NCI-H748 (cell line): ENCODE measurements at regions not wholly inside any gene's neighbourhood (a gene's known extent, or its start where the extent isn't known, plus 50 kb on each side); places are given as distances from the start of the nearest gene placed in this dataset.
A peak's percentile ranks its signal among the peaks of the same experiment; 100 is the strongest.
"Not testable (repeated sequence)": the region's sequence is repeated elsewhere in the genome, so short reads cannot be mapped to it uniquely, and the experiment has no call there.

Experiments used
- DNase-seq: peaks from one replicate; lab custom pipeline; 2025; ENCODE audit not compliant: unreplicated experiment; lab: John Stamatoyannopoulos, UW

GRCh38 chr5:124891179-124891578, 144.7 kb upstream of the ZNF608 start:
- DNase-seq = no peak

DNA sequence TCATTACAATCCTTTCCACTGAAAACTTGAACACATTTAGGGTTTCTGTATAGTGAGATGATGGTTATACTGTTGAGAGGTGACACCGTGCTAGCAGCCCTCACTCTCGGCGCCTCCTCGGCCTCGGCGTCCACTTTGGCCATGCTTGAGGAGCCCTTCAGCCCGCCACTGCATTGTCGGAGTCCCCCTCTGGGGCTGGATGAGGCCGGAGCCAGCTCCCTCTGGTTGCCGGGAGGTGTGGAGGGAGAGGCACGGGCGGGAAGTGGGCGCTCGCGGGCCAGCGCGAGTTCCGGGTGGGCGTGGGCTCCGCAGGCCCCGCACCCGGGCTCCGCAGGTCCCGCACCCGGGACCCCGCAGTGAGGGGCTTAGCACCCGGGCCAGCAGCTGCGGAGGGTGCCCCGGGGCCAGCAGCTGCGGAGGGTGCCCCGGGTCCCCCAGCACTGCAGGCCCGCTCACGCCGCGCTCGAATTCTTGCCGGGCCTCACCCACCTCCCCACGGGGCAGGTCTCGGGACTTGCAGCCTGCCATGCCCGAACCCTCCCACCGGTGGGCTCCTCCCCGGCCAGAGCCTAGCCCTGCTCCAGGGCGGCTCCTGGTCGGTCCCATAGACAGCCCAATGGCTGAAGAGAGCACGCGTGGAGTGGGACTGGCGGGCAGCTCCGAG, 145.9 kb upstream of the ZNF608 start:
- DNase-seq = no peak

DNA sequence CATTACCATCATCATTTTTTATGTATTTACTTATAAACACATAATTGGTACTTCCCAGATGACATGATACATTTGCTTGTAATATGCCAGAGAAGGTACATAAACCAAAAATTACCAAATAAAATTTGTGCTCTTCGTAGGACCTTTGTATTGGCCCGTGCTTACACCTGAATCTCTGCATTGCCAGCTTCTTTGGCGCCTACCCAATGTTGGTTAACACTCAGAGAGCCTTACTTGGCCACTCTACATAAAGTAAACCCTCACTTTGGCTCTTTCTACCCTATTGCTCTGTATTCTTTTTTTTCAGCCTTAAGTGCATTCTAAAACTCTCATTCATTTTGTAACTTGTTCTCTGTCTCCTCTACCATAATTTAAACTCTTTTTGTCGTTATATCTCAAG, 148.1 kb upstream of the ZNF608 start:
- no peak for DNase-seq

DNA sequence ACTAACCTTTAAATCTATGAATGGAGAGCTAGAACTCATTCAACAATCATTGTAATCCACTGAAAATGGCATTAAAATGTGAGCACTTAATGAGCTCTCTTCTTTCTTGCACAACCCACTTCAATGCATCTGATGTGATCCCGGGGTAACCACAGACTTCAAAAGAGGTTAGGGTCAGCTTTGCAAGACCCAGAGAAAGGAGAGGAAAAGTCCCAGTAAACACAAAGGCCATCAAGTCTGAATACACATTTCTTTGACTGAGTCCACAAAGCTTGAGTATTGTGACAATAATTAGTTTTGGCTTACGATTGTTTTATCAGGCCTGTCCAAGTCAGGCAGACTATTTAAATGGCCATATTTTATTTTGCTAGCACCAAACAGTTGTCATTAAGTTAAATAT, 148.8 kb upstream of the ZNF608 start:
- DNase-seq = no peak

DNA sequence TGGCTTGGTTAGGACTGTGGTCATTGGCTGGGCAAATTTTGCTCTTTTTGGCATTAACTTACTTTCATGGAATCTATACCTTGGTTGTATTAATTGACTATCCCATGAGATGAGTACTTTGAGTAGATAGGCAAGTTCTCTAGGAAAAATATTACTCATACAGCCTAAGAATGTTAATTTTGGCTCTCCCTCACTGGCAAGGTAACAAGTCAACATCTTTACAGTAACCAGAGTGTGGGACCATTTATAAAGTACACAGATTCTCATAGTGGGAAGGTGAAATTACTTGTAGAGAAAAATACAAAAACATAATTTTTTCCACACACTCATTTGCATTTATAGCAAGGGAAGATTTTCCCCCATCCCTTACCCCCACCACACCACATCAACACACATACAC, 154.6 kb upstream of the ZNF608 start:
- DNase-seq = no peak

DNA sequence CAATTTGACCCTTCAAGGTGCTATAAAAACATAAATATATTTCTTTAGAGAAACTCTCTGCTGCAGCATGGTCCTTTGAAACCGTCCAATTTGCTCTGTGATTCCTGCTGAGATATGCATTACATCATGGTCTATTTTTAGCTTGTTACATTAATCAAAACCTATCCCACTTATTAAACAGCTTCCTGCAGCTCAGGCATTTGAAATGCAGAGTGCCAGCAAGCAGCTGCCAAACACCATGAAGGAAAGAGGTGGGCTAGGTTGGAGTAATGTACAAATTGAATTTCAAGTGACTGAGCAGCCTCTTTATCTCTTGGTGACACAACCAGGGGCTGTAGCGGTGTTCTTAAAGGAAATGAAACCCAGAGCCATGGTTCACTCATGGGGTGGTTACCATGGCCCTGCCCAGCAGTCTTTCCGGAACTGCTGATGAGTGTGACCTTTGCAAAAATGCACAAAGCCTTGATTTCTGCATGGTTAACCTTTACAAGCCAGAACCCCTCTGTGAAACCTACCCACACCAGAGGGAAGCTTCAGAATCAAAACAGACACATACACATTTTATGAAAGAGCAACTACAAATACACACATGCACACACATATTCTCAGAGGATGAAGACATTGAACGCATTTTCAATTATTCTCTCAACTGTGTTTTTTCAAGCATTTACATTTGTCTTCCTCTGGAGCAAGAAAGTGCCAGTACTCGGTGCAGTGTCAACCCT, 155.8 kb upstream of the ZNF608 start:
- peak; percentile 88 for DNase-seq

GRCh38 chr5:124905256-124906130, 159.1 kb upstream of the ZNF608 start:
- no peak for DNase-seq

- DNase-seq = peak; percentile 74
Measured at GRCh38 chr5:124906339-124907097, 160.1 kb upstream of the ZNF608 start.

GRCh38 chr5:124907098-124907644, 160.7 kb upstream of the ZNF608 start:
- no peak for DNase-seq

GRCh38 chr5:124908581-124909451, 162.4 kb upstream of the ZNF608 start:
- peak; percentile 92 for DNase-seq

DNA sequence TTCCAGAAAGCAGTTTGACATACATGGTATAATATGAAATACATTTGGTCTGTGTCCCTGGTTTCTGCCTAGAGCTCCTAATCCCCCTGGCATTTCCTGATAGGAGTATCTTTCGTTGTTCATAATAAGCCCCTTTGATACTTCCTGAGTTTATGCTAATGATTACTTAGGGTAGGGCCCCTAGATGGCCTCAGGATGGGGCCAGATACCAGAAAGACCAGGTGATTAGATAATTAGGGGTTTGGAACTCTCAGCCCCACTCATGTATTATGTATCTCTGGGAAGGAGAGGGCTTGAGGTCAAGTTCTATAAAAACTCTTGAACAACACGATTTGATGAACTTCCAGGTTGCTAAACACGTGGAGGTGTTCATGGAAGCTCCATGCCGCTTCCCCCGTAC, 163.3 kb upstream of the ZNF608 start:
- peak; percentile 62 for DNase-seq

GRCh38 chr5:124910354-124911016, 164.0 kb upstream of the ZNF608 start:
- no peak for DNase-seq

DNA sequence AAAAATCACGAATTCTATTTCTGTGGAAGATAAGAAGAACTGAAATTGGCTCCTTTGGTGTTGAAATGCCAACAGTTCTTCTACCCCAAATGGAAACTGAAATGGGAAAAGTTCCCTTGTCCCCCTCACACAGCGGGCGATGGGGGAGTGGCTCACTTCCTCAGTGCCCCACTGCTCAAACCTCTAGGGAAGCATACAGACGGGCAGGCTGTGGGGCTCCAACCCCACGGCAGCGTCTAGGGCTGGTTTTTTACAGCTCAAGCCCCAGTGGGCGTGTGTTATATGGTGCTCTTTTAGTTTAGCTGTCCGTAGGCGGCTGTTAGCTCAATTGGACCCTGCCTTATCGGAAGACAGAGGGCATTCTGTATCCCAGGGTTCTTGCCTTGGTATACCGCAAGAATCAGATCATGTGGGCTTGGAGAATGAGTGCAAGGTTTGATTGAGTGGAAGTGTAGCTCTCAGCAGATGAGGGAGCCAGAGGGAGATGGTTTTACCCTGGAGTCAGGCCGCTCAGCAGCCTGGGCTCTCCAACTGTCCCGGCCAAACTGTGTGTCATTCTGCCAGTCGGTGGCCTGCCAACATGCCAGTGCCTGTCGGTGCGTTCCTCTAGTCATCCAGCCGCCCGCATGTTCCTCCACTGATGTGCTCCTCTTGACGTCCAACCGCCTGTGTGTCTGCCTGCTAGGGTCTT, 166.3 kb upstream of the ZNF608 start:
- DNase-seq = no peak

- no peak for DNase-seq
Measured at GRCh38 chr5:124913329-124913653, 166.9 kb upstream of the ZNF608 start.

- not testable (repeated sequence) for DNase-seq
Measured at GRCh38 chr5:124916313-124916712, 169.9 kb upstream of the ZNF608 start.

DNA sequence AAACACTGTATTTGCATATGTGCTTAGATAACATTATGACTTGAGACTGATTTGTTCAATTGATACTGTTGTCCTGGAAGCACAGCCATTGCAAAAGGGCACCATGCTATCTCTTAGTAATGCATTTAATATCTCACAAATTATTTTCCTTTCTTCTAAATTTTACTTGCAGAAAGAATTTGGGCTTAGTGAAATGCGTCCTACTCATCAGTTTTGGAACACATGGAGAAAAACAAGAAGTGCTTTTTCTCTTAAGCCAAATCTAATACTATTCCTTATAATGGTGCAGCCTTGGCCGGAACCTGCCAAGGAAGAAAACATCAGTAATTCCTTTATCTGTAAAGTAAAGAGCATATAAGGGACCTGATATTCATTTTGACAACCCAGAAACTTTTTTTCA, 172.2 kb upstream of the ZNF608 start:
- DNase-seq = no peak

DNA sequence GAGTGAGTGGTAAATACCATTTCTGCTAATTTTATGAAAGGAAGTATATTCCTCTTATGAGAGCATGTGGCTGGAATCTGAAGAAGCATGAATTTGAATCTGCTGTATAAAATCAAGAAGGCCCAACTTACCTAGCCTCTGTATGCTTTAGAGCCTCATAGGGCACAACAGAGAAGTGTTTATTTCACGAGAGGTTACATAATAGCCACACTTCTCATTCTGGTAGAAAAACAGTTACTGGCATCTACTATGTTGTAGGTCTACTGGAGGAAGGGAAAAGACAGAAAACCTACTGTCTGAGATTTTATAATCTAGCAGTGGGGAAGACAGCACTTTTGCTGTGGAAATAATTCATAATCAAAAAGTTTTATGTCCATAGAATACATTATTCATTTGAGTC, 172.6 kb upstream of the ZNF608 start:
- DNase-seq = no peak

DNA sequence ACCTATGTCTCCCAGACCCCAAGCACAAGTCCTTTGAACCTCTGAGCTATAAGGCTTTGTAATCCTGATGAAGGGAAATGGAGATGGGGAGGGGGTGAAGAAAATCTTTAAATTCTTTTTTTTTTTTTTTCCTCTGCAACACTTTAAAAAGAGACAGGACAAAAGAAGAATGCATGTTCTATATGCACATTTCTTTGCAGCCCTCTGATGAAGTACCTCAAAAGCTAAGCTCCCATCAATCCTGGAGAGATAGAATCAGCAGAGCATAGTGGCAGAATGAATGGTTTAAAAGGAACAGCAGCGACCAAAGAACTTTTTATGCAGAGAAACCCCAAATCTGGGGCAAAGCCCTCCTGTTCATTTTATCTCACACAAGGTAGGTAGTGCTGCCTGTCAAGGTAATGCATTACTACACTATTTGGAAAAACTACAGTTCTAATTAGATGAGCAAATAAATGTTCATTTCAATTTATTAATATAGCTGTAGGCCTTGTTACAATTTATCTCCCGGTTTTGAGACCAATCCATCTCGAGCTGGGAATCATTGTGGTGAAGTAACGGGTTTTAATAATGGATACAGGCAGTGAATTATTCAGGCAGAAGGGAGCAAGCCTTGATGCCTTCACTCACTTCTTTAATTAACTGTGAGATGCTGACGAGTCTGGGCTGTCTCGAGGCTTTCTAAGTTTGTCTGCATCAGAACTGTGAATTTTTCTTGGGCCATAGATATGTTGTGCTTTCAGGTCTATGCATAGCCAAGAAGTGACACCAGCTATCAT, 173.5 kb upstream of the ZNF608 start:
- no peak for DNase-seq
